Endothelial cell of umbilical vein (primary cell): ENCODE measurements at regions not wholly inside any gene's neighbourhood (a gene's known extent, or its start where the extent isn't known, plus 50 kb on each side); places are given as distances from the start of the nearest gene placed in this dataset.
"Not testable (repeated sequence)": the region's sequence is repeated elsewhere in the genome, so short reads cannot be mapped to it uniquely, and the experiment has no call there.

Experiments used
- FOS ChIP-seq: IDR thresholded peaks from 2 replicates; pipeline ENCODE4 v1.6.1; 2011; ENCODE audit warnings: mild to moderate bottlenecking, low read length, moderate library complexity, borderline replicate concordance; ENCODE audit not compliant: insufficient read depth
- POLR2A ChIP-seq: IDR thresholded peaks from 2 replicates; pipeline ENCODE4 v1.6.1; 2012; ENCODE audit warnings: low read depth, mild to moderate bottlenecking, control low read depth, low read length
- POLR2AphosphoS5 ChIP-seq: IDR thresholded peaks from 2 replicates; pipeline ENCODE4 v1.6.1; 2012; ENCODE audit warnings: low read depth, mild to moderate bottlenecking, control low read depth, low read length, moderate library complexity; ENCODE audit not compliant: insufficient read depth
- TF ChIP-seq, protein P1 (sequence below), 2 donors: IDR thresholded peaks; 1 replicate in 1 of 2; 2 replicates in 1 of 2; pipeline ENCODE4 v1.5.1; 2011; ENCODE audit warnings: low read length in 2 of 2, mild to moderate bottlenecking in 2 of 2, moderate library complexity in 2 of 2, control low read depth in 1 of 2, inconsistent platforms in 1 of 2, low read depth in 1 of 2; ENCODE audit not compliant: insufficient read depth in 1 of 2; ENCODE audit errors: extremely low read depth in 1 of 2

DNA sequence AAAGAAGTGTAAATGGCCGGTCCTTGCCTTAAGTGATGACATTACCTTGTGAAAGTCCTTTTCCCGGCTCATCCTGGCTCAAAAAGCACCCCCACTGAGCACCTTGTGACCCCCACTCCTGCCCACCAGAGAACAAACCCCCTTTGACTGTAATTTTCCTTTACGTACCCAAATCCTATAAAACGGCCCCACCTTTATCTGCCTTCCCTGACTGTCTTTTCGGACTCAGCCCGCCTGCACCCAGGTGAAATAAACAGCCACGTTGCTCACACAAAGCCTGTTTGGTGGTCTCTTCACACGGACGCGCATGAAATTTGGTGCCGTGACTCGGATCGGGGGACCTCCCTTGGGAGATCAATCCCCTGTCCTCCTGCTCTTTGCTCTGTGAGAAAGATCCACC lies 112.4 kb downstream of the NPY start:
- not testable (repeated sequence) for TF ChIP-seq POLR2A, POLR2AphosphoS5, FOS
- TF ChIP-seq, protein P1, sequence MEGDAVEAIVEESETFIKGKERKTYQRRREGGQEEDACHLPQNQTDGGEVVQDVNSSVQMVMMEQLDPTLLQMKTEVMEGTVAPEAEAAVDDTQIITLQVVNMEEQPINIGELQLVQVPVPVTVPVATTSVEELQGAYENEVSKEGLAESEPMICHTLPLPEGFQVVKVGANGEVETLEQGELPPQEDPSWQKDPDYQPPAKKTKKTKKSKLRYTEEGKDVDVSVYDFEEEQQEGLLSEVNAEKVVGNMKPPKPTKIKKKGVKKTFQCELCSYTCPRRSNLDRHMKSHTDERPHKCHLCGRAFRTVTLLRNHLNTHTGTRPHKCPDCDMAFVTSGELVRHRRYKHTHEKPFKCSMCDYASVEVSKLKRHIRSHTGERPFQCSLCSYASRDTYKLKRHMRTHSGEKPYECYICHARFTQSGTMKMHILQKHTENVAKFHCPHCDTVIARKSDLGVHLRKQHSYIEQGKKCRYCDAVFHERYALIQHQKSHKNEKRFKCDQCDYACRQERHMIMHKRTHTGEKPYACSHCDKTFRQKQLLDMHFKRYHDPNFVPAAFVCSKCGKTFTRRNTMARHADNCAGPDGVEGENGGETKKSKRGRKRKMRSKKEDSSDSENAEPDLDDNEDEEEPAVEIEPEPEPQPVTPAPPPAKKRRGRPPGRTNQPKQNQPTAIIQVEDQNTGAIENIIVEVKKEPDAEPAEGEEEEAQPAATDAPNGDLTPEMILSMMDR (IDR thresholded peaks at IDR 0.05; ENCODE audit: extremely low read depth in 1 of 2, insufficient read depth in 1 of 2, low read depth in 1 of 2, low read length in 2 of 2) = not testable (repeated sequence)
